Sigmoid colon (tissue), 6 donors: ENCODE measurements at regions not wholly inside any gene's neighbourhood (a gene's known extent, or its start where the extent isn't known, plus 50 kb on each side); places are given as distances from the start of the nearest gene placed in this dataset.
A peak's percentile ranks its signal among the peaks of the same experiment; 100 is the strongest.

Experiments
- DNase-seq: peaks from one replicate; pipeline ENCODE4 v3.0.0-alpha.2; 2019
- H3K27ac ChIP-seq, 4 donors: fragments of 200-600 bp; sonication (generic); one replicate each; pipeline ENCODE4 v1.5.1; 2016 to 2019; ENCODE audit warnings: mild to moderate bottlenecking in 1 of 4
- H3K27me3 ChIP-seq, 3 donors: fragments of 200-600 bp; sonication (generic); one replicate each; pipeline ENCODE4 v1.5.1; 2019; ENCODE audit warnings: mild to moderate bottlenecking in 1 of 3
- H3K36me3 ChIP-seq, 4 donors: fragments of 200-600 bp; sonication (generic); one replicate each; pipeline ENCODE4 v1.5.1; 2016 to 2019
- H3K4me1 ChIP-seq, 4 donors: fragments of 200-600 bp; sonication (generic); one replicate each; pipeline ENCODE4 v1.5.1; 2017 to 2019
- H3K4me3 ChIP-seq, 4 donors: fragments of 200-600 bp; sonication (generic); one replicate each; pipeline ENCODE4 v1.5.1; 2017 to 2019; ENCODE audit warnings: mild to moderate bottlenecking in 2 of 4, moderate library complexity in 1 of 4
- H3K9me3 ChIP-seq, 4 donors: fragments of 200-600 bp in 3 of 4; sonication (generic) in 3 of 4; one replicate each; pipeline versions ENCODE4 v1.5.1 to v1.6.1; 2013 to 2019
- EP300 ChIP-seq, 4 donors: sonication (generic); formaldehyde crosslinking; IDR thresholded peaks; one replicate each; pipeline ENCODE4 v1.6.1; 2017; ENCODE audit warnings: antibody characterized with exemption in 4 of 4
- POLR2A ChIP-seq, 2 donors: fragments of 450-650 bp; IDR thresholded peaks; one replicate each; pipeline ENCODE4 v1.6.1; 2016; ENCODE audit warnings: antibody characterized with exemption in 2 of 2, mild to moderate bottlenecking in 2 of 2, moderate library complexity in 2 of 2
- POLR2AphosphoS5 ChIP-seq, 4 donors: sonication (generic); formaldehyde crosslinking; IDR thresholded peaks; one replicate each; pipeline ENCODE4 v1.6.1; 2017; ENCODE audit warnings: antibody characterized with exemption in 4 of 4
- WGBS, 2 donors: extraction: QIAGEN DNeasy Blood & Tissue Kit; methylation state at CpG; one replicate each; pipeline ENCODE4 v1.1.7; 2013; 5-methylcytosine and 5-hydroxymethylcytosine counted together
- intact Hi-C: fragments of 100-400 bp; cut with DNase I; formaldehyde crosslinking; loops from one replicate; pipeline ENCODE4 v1.15.1; 2023
- TF ChIP-seq, protein P1 (sequence below), 4 experiments: fragments of 450-650 bp in 3 of 4; fragments of 200-600 bp in 1 of 4; IDR thresholded peaks; one replicate each; pipeline ENCODE4 v1.5.1; 2016 to 2019; ENCODE audit warnings: antibody characterized with exemption in 4 of 4, mild to moderate bottlenecking in 3 of 4, moderate library complexity in 2 of 4
- donor health status: healthy with polysubstance abuse.
- donor health status: healthy.

DNA sequence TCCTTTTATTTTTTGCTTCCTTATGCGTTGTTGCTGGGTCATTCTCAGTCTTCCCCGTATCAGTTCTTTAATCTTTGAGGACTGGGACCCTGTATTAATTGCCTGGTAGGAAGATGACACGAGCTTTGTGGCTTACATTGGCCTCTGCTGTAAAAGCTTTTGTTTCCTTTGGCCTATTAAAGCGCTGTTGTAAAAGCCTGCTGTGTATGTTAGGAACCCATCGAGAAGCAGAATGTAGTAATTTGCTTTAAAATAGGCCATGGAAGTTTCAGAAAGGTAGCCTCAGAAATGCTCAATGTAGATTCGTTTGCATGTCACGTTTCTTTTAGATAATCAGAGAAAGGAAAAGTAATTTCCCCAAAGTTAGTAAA lies 257.5 kb upstream of the STARD13 start:
- 3 to 5% methylated on average over 7 of the region's 7 CpGs for WGBS, 2 donors
- peak overlapping the region; percentile 34 to 54 (median 46) for H3K4me3 ChIP-seq
- peak overlapping the region; percentile 91 to 96 (median 95) for H3K27ac ChIP-seq
- TF ChIP-seq POLR2AphosphoS5 (IDR thresholded peaks at IDR 0.05) (no peak), EP300 (IDR thresholded peaks at IDR 0.05) (no peak), POLR2A (IDR thresholded peaks at IDR 0.05) (no peak)
- TF ChIP-seq, protein P1, sequence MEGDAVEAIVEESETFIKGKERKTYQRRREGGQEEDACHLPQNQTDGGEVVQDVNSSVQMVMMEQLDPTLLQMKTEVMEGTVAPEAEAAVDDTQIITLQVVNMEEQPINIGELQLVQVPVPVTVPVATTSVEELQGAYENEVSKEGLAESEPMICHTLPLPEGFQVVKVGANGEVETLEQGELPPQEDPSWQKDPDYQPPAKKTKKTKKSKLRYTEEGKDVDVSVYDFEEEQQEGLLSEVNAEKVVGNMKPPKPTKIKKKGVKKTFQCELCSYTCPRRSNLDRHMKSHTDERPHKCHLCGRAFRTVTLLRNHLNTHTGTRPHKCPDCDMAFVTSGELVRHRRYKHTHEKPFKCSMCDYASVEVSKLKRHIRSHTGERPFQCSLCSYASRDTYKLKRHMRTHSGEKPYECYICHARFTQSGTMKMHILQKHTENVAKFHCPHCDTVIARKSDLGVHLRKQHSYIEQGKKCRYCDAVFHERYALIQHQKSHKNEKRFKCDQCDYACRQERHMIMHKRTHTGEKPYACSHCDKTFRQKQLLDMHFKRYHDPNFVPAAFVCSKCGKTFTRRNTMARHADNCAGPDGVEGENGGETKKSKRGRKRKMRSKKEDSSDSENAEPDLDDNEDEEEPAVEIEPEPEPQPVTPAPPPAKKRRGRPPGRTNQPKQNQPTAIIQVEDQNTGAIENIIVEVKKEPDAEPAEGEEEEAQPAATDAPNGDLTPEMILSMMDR (IDR thresholded peaks at IDR 0.05): no peak
- H3K4me1 ChIP-seq: peaks cover 0 to 46% (median 43%) of the 10 kb centered on the region in 4 donors
- H3K9me3 ChIP-seq: no peaks in the 10 kb centered on the region
- intact Hi-C loops: loop anchor here (2.0 to 5.0 kb wide), 7 partner anchors 151 to 436 kb away; partner anchors contain the start of gene STARD13
- H3K27me3 ChIP-seq: no peaks in the 10 kb centered on the region
- DNase-seq: no peak
- H3K36me3 ChIP-seq: no peaks in the 10 kb centered on the region

DNA sequence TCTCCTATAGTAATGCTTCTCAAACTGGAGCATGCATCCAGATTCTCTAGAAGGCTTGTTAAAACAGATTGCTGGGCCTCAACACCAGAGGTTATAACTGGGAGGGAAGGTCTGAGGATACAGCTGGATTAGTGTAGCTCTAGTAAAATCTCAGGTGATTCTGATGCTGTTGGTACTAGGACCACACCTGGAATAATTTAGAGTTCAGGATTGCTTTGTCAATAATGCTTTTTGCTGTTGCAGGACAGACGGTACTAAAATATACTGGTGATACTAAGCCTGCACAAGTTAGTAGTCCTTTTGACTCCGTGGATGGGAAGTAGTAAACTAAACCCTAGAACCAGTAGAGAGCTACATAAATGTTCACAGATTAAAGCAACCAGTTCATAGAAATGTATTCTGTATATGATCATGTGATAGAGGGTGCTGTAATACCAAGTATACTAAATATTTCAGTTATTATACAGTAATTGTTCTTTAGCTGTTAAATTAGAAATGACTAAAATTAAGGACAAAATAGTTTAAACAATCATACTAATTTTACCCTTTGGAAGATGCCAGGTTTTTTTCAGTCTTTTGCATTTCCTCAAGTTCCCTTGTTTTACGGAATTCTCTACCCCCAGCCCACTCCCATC lies 258.2 kb upstream of the STARD13 start:
- Histone ChIP-seq H3K9me3 (no peaks in the 10 kb centered on the region), H3K4me1 (peaks cover 0 to 39% (median 38%) of the 10 kb centered on the region in 4 donors), H3K27ac (peak overlapping the region; percentile 91 to 96 (median 95)), H3K4me3 (peak overlapping the region in 3 of 4 donors; percentile 44 to 54 (median 49)), H3K36me3 (no peaks in the 10 kb centered on the region), H3K27me3 (no peaks in the 10 kb centered on the region)
- intact Hi-C loops: loop anchor here (2.0 to 5.0 kb wide), 7 partner anchors 151 to 436 kb away; partner anchors contain the start of gene STARD13
- no peak for DNase-seq
- TF ChIP-seq EP300 (IDR thresholded peaks at IDR 0.05): no peak
- TF ChIP-seq POLR2AphosphoS5 (IDR thresholded peaks at IDR 0.05): no peak
- TF ChIP-seq, protein P1 (IDR thresholded peaks at IDR 0.05): no peak
- WGBS, 2 donors: 24 to 47% methylated on average over 3 of the region's 3 CpGs

DNA sequence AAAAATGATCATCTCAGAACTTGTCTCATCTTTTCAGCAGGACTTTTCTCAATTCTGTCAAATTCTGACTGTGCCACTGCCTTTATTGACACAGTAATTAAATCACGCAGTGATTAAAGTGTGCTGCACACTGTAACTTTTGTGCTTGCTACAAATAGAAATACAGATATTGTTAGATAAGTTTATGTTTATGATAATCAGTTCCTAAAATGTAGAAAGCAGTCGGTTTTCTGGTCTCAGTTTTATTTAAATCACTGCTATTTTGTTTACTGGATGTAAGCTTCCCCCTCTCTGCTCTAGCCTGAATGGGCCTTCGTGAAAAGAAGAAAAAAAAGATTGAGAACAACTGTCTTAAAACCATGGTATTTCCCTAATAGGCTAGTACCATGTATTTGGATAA lies 258.8 kb upstream of the STARD13 start:
- Histone ChIP-seq H3K4me3 (no peak overlapping the region), H3K4me1 (peaks cover 0 to 39% (median 38%) of the 10 kb centered on the region in 4 donors), H3K9me3 (no peaks in the 10 kb centered on the region), H3K36me3 (no peaks in the 10 kb centered on the region), H3K27ac (peak overlapping the region; percentile 91 to 96 (median 95)), H3K27me3 (no peaks in the 10 kb centered on the region)
- TF ChIP-seq POLR2AphosphoS5 (IDR thresholded peaks at IDR 0.05): no peak
- TF ChIP-seq POLR2A (IDR thresholded peaks at IDR 0.05): no peak
- TF ChIP-seq, protein P1 (IDR thresholded peaks at IDR 0.05): no peak
- TF ChIP-seq EP300 (IDR thresholded peaks at IDR 0.05): no peak
- WGBS, 2 donors: 27 to 54% methylated on average over 3 of the region's 3 CpGs
- intact Hi-C loops: loop anchor here (5.0 kb wide), 3 partner anchors 152 to 437 kb away; no protein-coding TSS in a partner anchor
- DNase-seq: no peak

DNA sequence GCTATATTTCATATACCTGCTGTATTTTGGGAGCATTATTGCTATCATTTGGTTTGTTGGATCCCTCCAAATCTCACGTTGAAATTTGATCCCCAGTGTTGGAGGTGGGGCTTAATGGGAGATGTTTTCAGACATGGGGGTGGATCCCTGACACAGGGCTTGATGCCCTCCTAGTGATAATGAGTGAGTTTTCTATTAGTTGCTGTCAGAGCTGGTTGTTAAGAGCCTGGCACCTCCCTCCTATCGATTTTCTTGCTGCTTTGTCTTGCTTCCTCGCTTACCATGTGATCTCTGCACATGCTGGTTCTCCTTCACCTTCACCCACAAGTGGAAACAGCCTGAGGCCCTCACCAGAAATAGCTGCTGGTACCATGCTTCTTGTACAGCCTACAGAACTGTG lies 259.9 kb upstream of the STARD13 start:
- no peak for DNase-seq
- 96% methylated on average over 3 of the region's 3 CpGs for WGBS, 2 donors
- Histone ChIP-seq H3K27me3 (no peaks in the 10 kb centered on the region), H3K9me3 (no peaks in the 10 kb centered on the region), H3K4me3 (no peak overlapping the region), H3K27ac (peak overlapping the region; percentile 91 to 96 (median 95)), H3K36me3 (no peaks in the 10 kb centered on the region), H3K4me1 (peaks cover 0 to 36% (median 33%) of the 10 kb centered on the region in 4 donors)
- intact Hi-C loops: no loop called here
- TF ChIP-seq EP300 (IDR thresholded peaks at IDR 0.05) (no peak), POLR2AphosphoS5 (IDR thresholded peaks at IDR 0.05) (no peak)
- TF ChIP-seq, protein P1 (IDR thresholded peaks at IDR 0.05): no peak
